COLO668 (cell line): ENCODE measurements at regions not wholly inside any gene's neighbourhood (a gene's known extent, or its start where the extent isn't known, plus 50 kb on each side); places are given as distances from the start of the nearest gene placed in this dataset.
"Not testable (repeated sequence)": the region's sequence is repeated elsewhere in the genome, so short reads cannot be mapped to it uniquely, and the experiment has no call there.

Experiments used
- DNase-seq: peaks from one replicate; lab custom pipeline; 2025; ENCODE audit not compliant: unreplicated experiment; lab: John Stamatoyannopoulos, UW

DNA sequence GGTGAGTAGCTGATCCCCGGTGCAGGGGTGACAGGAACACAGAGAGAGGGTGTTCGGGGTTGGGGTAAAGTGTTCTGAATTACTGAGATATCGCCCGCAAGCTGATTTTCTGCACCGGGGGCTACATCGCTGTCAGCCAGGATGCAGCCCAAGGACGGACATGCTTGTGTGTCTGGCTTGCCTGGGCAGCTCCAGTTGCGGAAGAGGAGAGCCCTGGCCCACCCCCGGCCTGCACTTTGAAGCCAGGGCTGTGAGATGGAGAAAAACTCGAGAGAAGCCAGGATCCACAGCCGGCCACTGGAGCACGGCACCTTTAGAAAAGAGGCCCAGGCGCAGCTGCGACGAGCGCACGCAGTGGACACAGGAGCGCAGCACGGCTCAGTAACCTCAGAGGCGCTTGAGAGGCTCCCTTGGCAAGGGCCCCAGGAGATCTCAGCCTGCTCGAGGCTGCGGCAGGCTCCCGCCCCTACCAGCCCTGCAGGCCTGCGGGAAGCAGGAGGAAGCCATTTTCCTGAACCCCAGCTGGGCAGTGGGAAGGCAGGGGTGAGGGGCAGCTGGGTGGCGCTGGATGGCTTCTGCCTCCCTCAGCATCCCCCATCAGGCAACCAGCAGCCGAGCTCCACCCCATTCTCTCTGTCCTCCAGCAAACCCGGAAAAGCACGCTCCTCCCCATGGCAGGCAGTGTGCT lies 59.2 kb downstream of the C9orf50 start:
- no peak for DNase-seq

DNA sequence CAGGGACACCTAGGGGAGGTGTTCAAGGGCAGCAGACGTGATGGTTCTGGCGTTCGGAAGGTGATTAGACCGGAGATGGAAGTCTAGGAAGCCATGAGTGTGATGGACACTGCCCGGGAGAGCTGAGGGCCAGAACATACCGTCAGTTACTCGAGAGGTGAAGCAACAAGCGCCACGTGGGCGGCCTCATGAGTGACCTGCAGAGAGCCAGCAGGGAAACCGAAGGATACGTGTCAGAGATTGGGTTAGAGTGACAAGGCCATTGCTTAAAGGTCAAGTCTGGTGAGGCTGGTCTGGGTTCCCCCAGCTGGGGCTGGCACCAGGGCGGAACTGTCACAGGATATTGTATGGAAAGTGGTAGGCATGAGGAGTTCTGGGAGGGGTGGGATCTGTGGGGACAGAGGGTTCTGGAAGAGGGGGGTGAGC lies 60.0 kb downstream of the C9orf50 start:
- DNase-seq, result no peak

DNA sequence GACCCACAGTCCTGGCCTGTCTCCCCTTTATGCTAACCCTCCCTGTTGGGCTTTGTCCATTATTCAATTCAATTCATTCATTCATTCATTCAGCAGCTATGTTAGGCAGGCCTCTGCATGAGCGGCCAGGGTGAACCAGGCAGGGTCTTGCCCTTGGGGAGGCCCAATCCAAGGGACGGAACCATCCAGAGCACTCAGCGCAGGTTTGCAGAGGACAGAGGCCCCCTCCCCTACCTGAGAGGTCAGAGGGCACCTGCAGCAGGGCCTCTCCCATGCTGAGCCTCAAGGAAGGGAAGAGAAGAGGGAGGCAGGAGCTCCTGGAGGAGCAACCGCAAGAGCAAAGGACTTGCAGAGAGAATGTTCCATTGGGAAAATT lies 61.4 kb downstream of the C9orf50 start:
- DNase-seq, result no peak

DNA sequence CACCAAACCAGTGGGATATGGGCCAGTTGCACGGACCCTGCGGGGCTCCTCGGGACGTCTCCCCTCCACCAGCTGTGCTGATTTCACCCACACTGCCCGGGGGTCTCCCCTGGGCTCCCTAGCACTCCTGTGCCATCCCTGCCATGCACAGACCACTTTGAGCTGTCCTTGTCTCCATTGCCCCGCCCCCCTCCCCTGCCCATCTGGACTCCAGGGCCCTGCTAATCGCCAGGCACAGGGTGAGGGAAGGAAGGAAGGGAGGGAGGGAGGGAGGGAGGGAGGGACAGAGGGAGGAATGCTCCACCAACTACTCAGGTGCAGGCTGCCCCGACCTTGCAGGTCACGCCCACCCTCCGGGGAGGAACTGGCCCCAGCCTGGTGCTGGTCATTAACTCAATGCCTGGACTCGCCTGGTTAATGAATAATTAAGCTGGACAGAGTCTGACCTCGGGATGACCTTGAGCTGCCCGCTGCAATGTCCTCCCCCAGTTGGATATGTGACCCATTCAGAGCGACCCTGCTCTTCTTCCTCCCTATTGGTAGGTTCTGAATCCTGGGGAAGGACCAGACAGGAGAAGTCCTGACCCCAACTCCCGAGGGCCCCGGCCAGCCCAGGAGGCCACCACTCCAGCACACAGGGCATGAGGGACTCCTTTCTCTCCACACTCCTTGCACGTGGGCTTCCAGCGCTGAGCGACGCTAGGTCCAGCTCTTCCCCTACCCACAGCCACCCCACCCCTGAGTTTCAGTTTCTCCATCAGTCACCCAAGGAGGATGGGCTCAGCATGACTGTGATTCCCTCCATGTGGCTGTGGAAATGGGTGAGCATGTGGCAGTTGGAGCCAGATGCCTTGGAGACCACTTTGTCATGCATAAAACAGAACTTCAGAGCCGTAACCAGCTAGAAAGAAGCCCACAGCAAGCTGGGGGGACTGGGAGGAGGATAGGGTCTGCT lies 62.1 kb downstream of the C9orf50 start:
- no peak for DNase-seq

DNA sequence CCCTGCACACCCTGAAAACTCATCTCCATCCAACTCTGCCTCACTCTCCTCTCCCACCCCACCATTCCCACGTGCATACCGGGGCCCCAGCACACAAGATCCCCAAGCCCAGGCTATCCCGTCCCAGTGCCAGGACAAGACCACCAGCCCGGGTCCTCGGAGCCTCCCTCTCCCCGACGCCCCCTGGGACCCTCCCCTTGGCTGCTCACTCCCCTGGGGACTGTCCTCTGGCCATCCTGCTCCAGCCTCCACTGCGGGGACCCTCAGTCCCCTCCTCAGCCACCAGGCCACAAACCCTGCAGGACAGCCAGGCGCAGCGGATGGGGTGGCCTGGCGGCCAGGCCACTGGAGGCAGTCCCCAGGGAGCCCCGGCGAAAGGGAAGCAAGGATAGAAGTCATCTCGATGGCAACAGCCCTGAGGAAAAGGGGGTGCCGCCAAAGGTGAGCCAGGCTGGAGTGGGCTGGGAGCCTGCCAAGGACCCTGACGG lies 62.8 kb downstream of the C9orf50 start:
- no peak for DNase-seq

DNA sequence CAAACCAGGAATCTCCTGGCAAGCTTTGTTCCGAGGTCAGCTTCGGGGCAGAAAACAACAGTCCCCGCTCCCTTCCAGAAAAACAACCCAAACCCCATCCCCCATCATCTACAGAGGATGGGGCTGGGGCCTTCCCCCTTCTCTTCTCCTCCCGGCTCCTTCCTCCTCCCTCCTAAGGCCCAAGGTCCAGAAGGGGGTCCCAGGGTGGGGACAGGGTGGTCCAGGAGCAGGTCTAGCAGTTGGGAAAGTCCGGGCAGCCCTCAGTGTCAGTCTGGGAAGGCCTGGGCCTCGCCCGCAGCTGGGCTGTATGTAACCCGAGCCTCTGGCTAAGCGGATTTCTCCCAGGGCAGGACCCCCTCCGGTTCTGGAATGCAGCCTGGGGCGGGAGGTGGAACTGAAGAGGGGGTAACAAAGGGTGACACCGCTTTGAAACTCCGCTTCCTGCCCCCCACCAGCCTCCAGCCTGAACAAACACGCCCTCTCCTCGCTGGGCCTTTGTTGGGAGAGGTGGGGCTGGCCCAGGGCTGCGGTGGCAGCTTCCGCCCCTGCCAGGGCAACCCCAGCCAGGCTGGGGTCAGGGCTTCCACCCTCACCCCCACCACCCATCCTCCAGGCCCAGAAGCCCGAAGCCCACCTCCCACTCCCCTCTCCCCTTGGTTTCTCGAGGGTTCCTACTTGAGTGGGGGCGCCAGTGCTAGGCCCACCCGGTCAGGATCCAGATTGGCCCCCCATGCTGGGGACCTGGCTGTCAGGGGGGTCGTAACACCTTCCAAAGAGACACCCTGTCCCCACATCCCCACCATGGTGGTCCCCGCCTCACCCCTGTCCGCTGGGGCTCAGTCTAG lies 63.5 kb downstream of the C9orf50 start:
- DNase-seq, result peak; percentile 39

DNA sequence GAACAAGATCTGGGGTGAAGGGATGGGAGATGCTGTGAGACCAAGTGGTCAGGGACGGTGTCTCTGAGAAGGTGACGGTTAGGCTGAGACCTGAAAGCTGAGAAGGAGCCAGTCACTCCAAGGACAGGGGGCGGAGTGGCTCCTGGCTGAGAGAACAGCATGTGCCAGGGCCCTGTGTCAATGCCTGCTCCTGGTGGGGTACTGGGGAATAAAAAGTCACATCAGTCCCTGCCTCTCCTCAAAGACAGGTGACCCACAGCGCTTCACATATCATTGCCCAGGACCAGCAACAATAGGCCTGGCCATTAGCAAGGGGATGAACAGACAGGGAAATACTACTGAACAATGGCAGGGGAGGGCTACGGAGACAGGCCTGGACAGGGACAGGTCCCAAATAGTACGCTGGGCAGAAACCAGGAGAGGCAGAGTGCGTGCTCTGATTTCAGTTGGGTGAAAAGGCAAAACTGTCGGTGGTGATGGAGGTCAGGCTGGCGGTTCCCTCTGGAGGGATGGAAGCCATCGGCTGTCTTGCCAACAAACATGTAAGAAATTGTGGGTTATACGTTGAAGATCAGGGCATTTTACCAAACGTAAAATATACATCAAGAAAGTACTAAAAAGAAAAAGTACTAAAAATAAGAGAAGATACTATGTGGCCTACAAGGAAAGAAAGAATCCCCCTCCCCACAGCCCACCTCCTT lies 64.3 kb downstream of the C9orf50 start:
- no peak for DNase-seq

DNA sequence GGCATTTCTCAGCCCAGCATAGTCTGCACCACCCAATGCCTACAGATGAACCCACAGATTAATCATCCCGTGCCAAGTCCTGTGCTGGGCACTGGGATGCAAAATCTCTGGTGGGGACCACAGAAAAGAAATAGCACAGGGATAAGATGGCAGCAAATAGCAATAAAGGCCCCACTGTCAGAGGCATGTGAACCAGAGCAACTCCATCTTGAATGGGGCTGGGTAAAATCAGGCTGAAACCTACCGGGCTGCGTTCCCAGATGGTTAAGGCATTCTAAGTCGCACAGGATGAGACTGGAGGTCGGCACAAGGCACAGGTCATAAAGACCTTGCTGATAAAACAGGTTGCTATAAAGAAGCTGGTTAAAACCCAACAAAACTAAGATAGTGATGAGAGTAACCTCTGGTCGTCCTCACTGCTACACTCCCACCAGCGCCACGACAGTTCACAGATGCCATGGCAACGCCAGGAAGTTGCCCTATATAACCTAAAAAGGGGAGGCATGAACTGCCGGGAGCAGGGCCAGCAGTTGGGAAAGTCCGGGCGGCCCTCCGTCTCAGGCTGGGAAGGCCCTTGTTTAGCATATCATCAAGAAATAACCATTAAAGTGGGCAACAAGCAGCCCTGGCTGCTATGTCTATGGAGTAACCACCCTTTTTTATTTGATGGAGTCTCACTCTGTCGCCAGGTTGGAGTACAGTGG lies 65.2 kb downstream of the C9orf50 start:
- DNase-seq, result no peak

DNA sequence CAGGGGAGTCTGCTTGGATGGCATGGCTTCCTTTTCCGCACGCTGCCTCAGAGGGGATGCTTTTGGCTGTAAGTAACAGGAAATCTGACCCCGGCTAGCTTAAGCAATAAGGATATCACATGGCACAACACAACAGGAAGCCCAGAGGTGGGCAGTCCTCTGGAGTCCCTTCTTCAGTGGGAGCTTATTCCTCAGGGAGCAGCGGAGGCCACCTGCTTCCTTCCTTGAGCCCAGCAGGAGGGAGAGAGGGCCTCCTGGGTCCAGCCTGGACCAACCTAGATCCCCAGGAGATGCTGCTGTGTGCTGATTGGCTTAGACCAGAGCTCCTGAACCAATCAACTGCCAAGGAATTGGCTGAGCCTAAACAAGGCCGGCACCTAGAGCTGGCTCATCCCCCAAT lies 66.3 kb downstream of the C9orf50 start:
- DNase-seq, result no peak

DNA sequence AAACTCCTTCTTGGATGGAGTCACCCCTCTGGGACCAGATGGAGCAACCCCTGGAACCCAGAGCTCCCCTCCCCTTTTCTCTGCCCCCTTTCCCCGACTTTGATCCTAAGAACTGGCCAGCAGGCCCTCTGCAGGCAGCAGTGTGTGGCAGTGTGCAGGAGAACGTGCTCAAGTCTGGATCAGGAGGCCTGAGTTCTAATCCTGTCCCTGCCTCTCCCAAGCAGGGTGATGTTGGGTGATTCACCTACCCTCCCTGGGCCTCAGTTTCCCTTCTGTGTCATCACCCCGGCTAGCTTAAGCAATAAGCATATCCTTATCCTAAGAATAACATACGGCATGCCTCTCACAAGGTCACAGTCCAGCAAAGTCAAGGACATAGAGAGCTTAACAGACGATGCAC lies 67.6 kb downstream of the C9orf50 start:
- DNase-seq, result no peak

DNA sequence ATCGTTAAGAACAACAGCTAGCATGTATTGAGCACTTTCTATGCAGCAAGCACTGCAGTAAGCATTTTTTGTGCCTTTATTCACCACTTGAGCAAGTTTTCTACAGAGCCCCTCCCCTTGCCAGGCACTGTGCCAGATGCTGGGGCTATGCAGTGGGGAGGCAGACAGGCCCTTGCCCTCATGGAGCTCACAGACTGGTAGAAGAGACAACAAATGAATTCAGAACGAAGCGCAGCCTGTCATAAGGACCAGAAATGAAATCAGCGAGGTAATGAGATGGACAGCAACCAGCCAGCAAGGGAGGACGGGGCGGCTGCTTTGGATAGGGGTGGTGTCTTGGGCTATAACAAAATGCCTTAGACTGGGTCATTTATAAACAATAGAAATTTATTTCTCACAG lies 68.8 kb downstream of the C9orf50 start:
- no peak for DNase-seq

DNA sequence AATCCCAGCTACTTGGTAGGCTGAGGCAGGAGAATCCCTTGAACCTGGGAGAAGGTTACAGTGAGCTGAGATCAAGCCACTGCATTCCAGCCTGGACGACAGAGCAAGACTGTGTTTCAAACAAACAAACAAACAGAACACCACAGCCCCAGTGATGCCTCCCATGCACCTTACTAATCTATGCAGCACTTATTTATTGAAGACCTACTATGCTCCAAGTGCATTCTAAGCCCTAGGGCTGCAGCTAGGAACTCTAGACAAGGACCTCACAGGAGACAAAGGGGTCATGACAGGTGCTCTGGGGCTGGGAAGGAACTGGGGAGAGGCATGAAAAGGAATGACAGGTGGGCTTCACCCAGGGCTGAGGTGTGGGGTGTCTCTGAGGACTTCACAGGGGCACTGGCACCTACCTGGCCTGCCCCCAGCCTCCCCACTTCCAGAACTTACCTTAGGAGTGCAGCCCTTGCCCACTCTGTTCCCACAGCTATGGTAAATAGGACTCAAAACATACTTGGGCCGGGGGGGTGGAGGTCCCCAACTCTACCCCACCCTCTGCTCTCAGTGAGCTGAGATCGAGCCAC lies 69.4 kb downstream of the C9orf50 start:
- no peak for DNase-seq

DNA sequence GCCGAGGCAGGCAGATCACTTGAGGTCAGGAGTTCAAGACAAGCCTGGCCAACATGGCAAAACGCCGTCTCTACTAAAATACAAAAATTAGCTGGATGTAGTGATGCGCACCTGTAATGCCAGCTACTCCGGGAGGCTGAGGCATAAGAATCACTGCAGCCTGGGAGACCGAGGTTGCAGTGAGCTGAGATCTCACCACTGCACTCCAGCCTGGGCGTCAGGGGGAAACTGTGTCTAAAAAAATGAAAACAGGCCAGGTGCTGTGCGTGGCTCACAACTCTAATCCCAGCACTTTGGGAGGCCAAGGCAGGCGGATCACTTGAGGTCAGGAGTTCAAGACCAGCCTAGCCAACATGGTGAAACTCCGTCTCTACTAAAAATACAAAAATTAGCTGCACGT lies 69.9 kb downstream of the C9orf50 start:
- DNase-seq, result not testable (repeated sequence)

DNA sequence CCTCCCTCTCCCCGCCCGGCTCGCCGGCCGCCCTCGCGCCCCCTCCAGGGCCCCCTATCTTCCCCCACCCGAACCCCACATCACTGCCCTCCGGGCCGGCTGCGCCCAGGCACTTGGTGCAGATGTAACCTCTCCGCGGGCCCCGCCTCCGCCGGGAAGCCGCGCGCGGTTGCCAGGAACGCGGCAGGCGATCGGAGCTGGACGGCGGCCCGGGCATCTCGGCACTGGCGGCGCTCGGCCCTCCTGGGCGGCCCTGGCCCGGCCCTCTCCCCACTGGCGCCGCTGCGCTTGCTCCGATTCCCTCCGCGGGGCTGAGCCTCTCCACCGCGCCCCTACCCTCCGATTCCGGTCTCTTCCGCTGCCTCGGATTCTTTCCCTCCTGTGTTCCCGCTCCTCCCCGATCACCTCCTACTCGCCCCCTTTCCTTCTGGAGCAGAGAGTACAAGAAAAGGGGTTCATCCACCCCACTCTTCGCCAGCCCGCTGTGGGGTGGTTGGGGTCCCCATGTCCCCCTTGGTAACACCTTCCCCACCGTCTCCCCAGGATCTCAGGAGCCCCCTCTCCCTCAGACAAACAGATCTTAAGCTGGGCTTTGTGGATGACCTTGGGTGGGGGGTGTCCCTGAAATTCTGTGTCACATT lies 70.6 kb downstream of the C9orf50 start:
- DNase-seq, result peak; percentile 25

DNA sequence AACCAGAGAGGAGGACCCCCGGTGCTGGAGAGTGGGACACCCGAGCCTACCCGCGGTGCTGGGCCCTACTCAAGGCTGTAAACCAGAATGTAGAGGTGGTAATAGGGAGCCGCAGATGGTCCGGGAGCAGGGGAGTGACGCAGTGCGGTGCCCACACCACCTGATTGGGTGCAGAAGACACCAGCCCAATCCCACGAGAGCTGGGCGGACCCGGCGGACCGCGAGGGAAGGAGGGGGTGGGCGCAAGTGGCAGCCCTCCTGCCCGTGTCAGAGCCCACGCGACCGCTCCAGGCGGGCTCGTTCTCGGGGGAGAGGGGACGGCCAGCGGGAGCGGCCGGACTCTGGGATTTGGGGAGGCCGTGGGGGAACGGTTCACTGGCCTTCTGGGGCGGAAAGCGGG lies 71.2 kb downstream of the C9orf50 start:
- no peak for DNase-seq

DNA sequence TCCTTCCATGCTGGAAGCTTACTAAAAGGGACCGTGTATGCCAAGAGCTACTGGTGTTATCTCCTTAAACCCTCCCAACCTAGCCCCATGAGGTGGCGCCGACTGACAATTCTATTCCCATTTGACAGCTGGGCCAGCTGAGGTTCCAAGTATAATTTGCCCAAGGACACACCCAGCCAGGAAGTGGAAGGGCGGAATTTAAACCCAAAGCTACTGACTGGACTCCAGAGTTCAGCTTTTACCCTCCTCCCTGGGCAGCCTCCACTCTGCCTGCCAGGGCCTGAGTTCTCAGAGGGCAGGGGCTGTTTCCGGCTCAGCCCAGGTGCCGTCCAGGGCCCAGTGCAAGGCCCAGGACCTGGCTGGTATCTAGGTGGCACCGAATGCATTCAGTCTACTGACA lies 71.8 kb downstream of the C9orf50 start:
- no peak for DNase-seq

DNA sequence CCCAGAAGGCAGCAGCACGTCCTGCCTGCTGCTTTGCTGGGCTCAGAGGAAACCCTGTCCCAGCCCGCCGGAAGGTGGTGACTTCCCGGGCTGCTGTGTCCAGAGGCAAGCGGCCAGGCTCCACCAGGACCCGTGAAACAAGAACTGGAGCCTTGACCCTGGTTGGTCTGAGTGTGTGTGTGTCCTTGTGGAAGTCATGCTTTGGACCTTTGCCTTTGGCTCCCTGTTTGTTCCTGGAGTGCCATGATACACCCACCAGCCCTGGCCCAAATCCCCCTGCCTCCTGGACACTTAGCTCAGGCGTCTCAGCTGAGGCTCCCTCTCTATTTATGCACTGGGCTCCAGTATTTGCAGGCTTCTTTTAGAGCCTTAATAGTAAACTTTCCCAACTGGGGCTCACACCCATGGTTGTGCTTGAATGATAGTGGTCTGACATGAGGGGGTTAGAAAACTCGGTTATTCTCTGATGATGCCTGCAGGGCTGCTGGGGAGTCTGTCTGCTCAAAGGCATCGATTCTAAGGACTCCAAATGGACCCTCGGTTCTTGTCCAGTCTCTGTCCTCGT lies 72.2 kb downstream of the C9orf50 start:
- DNase-seq, result no peak

DNA sequence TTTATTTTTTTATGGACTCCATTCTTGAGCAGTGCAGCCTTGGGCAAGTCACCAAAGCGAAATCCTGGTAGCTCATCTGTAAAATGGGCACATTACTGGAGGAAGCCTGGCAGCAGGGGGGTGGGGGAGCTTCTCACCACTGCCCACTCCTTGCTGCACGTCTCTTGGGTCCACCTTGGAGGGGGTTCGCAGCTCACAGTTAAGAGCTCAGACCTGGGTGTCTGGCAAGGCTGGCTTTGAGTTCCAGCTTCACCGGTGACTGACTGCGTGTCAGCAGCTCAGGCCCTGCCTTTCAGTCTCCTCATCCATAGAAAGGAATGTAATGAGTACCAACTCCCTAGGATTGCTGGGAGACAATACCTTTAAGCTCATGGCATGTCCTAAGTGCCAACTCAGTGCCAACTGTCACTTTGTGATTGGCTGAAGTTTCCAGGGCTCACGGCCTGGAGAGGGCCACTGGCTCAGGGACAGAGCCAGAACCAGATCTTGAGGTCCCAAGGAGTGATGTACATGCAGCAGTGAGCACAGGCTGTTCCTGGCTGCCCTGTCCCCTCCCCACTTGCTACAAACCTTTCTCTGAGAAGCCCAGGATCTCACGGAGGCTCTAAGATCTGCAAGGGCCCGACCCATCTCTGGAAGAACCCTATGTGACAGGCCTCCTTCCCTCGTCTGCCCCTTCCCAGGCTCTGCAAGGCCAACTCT lies 72.9 kb downstream of the C9orf50 start:
- DNase-seq, result no peak
